Stimulated activated CD4-positive, alpha-beta T cell treated with anti-CD3 and anti-CD28 coated beads, Interleukin-2, amount 100 ng/mL, for 48 hours (primary cell): ENCODE measurements at regions not wholly inside any gene's neighbourhood (a gene's known extent, or its start where the extent isn't known, plus 50 kb on each side); places are given as distances from the start of the nearest gene placed in this dataset.

Experiments used
- DNase-seq, 2 donors: peaks; one replicate each; pipeline ENCODE4 v3.0.0-alpha.2; 2020

DNA sequence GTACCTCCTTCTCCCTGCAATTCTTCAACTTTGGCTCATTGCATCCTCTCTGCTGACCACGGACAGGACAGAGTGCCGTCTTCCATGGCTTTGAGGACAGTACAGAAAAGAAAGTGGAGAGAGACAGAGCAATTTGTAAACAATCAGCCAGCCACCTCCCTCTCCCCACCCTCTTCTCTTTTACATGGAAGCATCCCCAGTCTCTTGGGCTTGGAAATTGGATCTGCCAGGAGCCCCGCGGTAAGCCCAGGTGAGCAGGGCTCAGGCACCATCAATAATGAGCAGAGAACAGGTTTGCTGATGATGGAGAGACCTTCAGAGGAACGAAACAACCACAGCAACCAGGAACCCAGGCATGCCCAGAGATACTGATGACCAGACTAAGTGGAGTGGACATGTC, 194.9 kb upstream of the TNRC6C start:
- no peak for DNase-seq

GRCh38 chr17:77765292-77765691, 193.2 kb upstream of the TNRC6C start:
- DNase-seq, result no peak

DNA sequence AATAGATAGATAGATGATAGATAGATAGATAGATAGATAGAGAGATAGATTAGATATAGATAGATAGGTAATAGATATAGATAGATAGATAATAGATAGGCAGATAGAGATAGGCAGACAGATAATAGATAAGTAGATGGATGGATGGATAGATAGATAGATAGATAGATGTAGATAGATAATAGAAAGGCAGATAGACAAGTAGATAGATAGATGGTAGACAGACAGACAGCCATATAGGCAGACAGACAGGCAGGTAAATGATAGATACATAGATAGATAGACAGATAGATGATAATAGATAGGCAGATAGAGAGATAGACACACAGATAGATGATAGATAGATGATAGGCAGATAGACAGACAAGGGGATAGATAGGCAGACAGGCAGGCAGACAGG, 191.4 kb upstream of the TNRC6C start:
- no peak for DNase-seq

- no peak for DNase-seq
Observed at GRCh38 chr17:77768248-77768852, 190.2 kb upstream of the TNRC6C start.

- DNase-seq, result no peak
Observed at GRCh38 chr17:77769215-77769614, 189.3 kb upstream of the TNRC6C start.

GRCh38 chr17:77769762-77770161, 188.7 kb upstream of the TNRC6C start:
- DNase-seq, result no peak

DNA sequence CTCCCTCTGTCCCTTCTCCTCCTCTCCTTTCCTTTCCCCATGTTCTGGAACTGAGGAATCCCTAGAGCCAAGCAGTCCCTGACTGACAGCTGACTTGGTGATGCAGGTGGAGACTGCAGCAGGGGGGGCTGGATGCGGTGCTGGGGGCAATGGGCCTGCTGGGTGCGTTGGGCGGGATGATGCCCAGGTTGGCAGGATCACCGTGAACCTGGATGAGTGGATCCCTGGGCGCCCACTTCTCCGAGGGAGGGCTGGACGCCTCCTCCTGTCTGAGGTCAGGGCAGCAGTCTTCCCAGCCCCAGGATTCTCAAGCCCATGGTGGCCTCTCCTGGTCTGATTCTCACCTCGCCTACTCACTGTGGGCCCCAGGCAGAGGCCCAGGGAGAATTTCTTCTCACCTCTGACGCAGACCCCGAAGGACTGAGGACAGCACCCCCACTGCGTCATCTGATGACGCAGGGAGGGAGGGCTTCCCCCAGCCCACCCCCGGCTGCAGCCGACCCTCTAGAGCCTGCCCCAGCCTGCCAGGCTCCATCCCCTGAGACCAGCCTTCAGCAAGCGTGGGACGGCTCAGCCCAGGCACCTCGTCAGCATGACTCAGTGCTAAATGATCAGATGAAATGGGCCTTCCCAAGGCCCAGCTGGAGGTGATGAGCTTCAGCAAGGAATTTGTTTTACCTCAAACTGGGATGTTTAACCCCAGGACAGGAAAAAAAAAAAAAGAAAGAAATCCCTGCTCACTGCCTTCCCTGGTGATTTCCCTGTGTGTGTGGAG, 188.0 kb upstream of the TNRC6C start:
- no peak for DNase-seq

DNA sequence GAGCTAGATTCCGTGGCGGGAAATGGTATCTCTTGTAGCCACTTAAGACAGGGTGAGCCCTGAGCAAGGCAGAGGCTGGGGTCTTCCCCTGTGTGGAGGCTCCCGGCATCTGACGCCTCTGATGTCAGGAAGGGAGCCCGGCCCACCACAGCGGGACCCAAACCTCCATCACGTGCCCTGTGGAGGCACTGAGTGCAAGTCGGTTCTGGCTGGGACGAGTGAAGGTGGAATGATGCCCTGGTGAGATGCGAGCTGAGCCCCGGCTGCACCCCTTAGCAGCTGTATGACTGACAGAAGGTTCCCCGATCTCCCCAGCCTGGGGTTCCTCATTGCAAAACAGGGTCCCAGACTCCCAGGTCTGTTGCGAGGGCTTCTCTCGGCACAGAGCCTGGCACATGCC, 187.4 kb upstream of the TNRC6C start:
- no peak for DNase-seq

DNA sequence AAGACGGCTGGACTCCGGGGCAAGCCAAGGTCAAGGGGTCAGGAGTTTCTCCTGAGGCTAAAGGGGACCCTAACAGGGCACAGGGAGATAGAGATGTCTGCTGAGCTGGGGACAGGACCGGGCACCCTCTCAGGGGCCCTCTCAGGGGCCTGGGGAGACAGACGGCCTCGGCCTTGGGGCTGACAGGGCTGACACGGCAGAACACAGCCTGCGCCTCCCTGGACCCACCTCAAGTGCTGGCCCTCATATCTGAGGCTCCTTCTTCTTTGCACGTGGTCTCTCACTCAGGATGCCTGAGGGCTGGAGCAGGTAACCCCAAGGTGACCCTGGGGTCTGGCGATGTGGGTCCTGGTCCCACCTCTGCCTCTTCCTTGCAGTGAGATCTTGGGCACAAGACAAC, 186.9 kb upstream of the TNRC6C start:
- DNase-seq, result no peak

DNA sequence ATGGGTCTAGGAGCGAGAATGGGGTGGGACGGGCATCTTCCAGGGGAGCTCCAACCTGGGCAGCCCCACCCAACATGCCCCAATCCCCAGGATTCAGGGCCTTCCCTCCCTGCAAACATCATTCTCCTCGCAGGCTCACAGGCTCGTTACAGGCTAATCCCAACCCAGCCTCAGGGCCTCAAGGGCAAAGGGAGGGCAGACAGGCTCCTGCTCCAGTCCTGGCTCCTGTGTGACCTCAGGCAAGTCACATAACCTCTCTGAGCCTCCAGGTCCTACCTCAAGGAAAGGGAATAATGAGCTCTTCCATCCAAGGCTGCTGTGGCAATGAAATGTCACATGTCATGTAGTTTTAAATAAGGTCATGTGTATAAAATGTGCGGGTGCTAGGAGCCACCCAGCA, 186.5 kb upstream of the TNRC6C start:
- no peak for DNase-seq

GRCh38 chr17:77772461-77772897, 186.0 kb upstream of the TNRC6C start:
- DNase-seq, result peak; percentile 57 to 61

- no peak for DNase-seq
Observed at GRCh38 chr17:77772899-77773358, 185.6 kb upstream of the TNRC6C start.

GRCh38 chr17:77774182-77774581, 184.3 kb upstream of the TNRC6C start:
- DNase-seq, result no peak

- DNase-seq, result no peak
Observed at GRCh38 chr17:77778636-77779489, 179.6 kb upstream of the TNRC6C start.

DNA sequence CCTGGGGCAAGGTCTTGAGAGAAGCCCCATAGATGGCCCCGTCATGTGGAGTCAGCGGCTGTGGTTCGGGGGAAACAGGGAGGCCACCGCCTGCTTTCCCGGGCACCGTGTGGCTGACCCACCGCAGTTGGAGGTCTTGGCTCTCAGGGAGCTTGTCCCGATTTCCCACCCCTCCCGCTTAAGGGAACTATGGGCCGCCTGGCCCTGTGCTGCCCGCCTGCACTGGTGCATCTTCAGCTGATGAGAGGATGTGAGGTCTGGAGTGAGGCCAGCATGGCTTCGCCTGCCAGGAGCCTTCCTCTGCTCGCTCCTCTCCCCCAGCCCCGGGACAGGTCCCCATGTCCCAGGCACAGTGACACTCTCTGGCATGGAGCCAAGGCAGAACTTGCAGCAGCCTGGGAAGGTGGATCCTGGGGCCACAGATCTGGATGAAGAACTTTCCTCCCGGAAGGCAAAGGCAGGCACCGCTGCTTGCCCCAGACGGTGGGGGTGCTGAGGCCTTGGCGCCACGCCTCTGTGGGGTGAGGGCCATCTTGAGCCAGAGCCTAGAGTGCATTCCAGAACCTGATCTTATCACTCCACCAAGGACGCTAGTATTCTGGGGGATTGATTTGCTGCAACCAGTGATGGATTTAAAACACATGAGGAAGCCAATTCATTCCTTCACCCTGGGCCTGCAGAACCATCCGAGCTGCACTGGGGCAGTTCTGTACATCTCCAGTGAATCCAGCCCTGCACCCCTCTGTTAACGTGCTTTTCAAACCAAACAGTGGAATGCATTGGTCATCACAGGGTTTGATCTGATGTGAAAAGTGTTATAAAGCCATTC, 178.6 kb upstream of the TNRC6C start:
- no peak for DNase-seq

DNA sequence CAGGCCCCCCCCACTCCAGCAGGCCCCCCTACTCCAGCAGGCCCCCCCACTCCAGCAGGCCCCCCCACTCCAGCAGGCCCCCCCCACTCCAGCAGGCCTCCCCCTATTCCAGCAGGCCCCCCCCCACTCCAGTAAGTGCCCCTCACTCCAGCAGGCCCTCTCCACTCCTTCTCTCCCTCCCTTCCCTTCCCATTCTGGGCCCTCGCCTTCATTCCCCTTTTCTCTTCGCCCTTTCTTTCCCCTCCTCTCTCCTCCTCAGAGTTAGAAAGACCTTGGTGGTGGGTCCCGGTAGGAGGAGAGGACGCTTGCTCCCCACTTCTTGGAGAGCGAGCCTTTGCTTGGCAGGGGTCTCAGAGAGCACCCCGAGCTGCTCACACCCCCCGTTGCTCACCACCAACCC, 177.0 kb upstream of the TNRC6C start:
- DNase-seq, result no peak

GRCh38 chr17:77782201-77782600, 176.3 kb upstream of the TNRC6C start:
- DNase-seq, result no peak

DNA sequence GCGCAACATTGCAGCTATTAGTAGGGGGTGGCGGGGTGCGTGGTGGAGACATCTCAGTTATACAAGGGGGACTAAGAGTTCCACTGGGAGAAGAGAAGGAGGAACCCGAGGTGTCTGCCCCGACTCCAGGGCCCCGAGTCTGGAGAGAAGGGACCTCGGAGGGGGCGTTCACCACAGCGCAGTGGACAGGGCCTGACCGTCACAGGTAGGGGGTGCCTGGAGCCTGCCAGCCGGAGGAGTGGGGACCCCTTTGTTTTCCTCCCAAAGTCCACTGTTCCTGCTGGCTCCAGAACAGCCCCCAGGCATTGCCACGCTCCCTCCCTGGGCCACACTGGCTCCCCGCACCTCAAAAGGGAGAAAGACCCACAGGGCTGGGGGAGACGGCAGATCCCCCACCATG, 175.9 kb upstream of the TNRC6C start:
- DNase-seq, result no peak

DNA sequence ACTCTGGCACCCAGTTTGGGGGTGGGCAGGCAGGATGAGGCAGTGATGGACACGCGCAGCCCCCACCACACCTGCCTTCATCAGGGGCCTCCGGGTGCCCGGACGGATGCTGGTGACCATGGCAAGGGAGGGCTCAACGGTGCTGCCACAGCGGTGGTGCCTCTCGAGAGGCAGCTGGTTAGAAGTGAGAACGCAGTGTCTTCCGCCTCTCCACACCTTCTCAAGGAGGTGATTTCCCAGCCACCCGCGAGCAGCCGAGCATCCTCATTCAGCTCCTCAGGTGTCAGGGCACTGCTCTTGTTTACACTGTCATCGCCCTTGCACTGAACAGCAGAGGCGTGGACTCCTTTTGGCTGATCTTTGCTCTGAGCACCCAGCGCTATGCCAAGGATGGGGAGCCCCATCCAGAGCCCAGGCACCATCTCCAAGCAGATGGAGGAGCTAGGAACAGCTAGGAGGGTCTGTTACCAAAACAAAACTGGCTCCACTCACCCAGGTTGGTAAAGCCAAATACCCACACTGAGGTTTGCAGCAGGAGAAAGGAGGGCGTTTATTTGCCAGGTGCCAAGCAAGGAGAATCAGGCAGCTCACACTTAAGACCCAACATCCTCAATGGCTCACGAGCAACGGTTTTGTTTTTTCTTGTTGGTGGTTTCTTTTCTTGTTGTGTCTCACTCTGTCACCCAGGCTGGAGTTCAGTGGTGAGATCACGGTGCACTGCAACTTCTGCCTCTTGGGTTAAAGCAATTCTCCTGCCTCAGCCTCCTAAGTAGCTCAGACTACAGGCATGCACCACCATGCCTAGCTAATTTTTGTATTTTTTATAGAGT, 174.3 kb upstream of the TNRC6C start:
- DNase-seq, result peak; percentile 19 to 30

DNA sequence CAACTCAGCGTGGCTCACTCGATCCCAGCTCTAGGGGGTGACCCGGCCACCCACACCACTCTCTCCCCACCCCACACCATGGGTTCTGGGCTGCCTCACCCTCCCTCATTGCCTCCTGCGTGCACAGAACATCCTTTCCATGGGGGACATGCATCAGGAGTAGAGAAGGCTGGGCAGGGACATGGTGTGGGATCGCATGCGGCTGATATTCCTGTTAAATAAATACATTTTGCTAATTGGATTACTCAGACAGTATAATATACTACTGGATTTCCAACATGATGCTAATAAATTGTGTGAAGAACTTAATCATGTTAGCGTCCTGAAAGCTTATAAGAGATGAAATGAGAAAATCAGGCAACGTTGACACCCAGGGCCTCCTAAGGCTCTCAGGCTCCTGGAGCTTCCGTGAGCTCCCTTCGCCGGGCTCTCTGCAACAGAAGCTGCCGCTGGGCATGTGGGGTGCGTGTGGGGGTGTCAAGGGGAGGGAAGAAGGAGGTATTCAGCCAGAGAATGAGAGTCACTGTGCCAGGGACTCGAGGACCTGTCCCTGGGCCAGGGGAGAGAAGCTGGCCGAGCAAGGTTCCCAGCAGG, 173.1 kb upstream of the TNRC6C start:
- no peak for DNase-seq

DNA sequence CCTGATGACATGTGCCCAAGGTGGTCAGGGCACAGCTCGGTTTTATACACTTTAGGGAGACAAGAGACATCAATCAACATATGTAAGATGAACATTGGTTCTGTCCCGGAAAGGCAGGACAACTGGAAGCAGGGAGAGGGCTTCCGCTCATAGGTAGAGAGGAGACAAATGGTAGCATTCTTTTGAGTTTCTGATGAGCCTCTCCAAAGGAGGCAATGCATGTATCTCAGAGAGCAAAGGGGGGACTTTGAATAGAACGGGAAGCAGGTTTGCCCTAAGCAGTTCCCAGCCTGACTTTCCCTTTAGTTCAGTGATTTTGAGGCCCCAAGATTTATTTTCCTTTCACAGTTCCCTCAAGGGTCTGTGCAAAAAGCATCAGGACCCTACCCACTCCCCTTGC, 172.4 kb upstream of the TNRC6C start:
- DNase-seq, result no peak
